Breast epithelium (tissue), 4 donors: ENCODE measurements at regions not wholly inside any gene's neighbourhood (a gene's known extent, or its start where the extent isn't known, plus 50 kb on each side); places are given as distances from the start of the nearest gene placed in this dataset.

Experiments used
- DNase-seq, 2 donors: peaks; one replicate each; pipeline ENCODE4 v3.0.0-alpha.2; 2019; ENCODE audit warnings: low spot score in 2 of 2
- H3K27ac ChIP-seq, 2 donors: fragments of 200-600 bp; sonication (generic) in 1 of 2; one replicate each; pipeline ENCODE4 v1.5.1; 2016 to 2019; ENCODE audit warnings: mild to moderate bottlenecking in 1 of 2
- H3K27me3 ChIP-seq, 2 donors: fragments of 200-600 bp; sonication (generic) in 1 of 2; one replicate each; pipeline versions ENCODE4 v1.5.1 to v1.6.0; 2017 to 2019; ENCODE audit warnings: control low read depth in 1 of 2, mild to moderate bottlenecking in 1 of 2
- H3K36me3 ChIP-seq: fragments of 200-600 bp; one replicate; pipeline ENCODE4 v1.5.1; 2019
- H3K4me1 ChIP-seq, 2 donors: fragments of 200-600 bp; sonication (generic); one replicate each; pipeline ENCODE4 v1.5.1; 2016 to 2019; ENCODE audit warnings: control low read depth in 1 of 2
- H3K4me3 ChIP-seq, 3 donors: fragments of 200-600 bp; sonication (generic); 1 replicate in 2 of 3; 2 replicates in 1 of 3; pipeline ENCODE4 v1.5.1; 2016 to 2019; ENCODE audit warnings: mild to moderate bottlenecking in 3 of 3, moderate library complexity in 2 of 3
- H3K9me3 ChIP-seq, 2 donors: fragments of 200-600 bp; sonication (generic) in 1 of 2; one replicate each; pipeline ENCODE4 v1.5.1; 2016 to 2019; ENCODE audit warnings: control low read depth in 1 of 2
- POLR2A ChIP-seq: fragments of 450-650 bp; IDR thresholded peaks from one replicate; pipeline ENCODE4 v1.6.1; 2016; ENCODE audit warnings: antibody characterized with exemption, mild to moderate bottlenecking, moderate library complexity
- POLR2AphosphoS5 ChIP-seq, 3 donors: sonication (generic); formaldehyde crosslinking; IDR thresholded peaks; one replicate each; pipeline ENCODE4 v1.6.1; 2017; ENCODE audit warnings: antibody characterized with exemption in 3 of 3
- intact Hi-C: fragments of 100-400 bp; cut with DNase I; formaldehyde crosslinking; loops from one replicate; pipeline ENCODE4 v1.15.1; 2023; ENCODE audit warnings: low total_unique reads
- TF ChIP-seq, protein P1 (sequence below), 3 donors: fragments of 450-650 bp; IDR thresholded peaks; one replicate each; pipeline ENCODE4 v1.5.1; 2016 to 2017; ENCODE audit warnings: antibody characterized with exemption in 3 of 3, mild to moderate bottlenecking in 3 of 3, moderate library complexity in 3 of 3

DNA sequence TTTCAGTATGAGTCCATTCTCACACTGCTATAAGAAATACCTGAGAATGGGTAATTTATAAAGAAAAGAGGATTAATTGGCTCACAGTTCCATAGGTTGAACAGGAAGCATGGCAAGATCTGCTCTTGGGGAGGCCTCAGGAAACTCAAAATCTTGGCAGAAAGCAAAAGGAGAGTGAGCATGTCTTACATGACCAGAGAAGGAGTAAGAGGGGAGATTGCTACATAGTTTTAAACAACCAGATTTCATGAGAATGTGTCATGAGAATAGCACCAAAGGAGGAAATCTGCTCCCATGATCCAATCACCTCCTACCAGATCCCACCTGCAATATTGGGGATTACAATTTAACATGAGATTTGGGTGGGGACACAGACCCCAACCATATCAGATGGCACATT lies 672.4 kb downstream of the HTR1B start:
- H3K4me3 ChIP-seq, result no peak overlapping the region
- no peaks in the 10 kb centered on the region for H3K4me1 ChIP-seq
- no peaks in the 10 kb centered on the region for H3K36me3 ChIP-seq
- intact Hi-C loops, result no loop called here
- no peaks in the 10 kb centered on the region for H3K9me3 ChIP-seq
- DNase-seq, result no peak
- no peaks in the 10 kb centered on the region for H3K27me3 ChIP-seq
- TF ChIP-seq, protein P1, sequence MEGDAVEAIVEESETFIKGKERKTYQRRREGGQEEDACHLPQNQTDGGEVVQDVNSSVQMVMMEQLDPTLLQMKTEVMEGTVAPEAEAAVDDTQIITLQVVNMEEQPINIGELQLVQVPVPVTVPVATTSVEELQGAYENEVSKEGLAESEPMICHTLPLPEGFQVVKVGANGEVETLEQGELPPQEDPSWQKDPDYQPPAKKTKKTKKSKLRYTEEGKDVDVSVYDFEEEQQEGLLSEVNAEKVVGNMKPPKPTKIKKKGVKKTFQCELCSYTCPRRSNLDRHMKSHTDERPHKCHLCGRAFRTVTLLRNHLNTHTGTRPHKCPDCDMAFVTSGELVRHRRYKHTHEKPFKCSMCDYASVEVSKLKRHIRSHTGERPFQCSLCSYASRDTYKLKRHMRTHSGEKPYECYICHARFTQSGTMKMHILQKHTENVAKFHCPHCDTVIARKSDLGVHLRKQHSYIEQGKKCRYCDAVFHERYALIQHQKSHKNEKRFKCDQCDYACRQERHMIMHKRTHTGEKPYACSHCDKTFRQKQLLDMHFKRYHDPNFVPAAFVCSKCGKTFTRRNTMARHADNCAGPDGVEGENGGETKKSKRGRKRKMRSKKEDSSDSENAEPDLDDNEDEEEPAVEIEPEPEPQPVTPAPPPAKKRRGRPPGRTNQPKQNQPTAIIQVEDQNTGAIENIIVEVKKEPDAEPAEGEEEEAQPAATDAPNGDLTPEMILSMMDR (IDR thresholded peaks at IDR 0.05), result no peak
- TF ChIP-seq POLR2A (no peak), POLR2AphosphoS5 (IDR thresholded peaks at IDR 0.05) (no peak)
- no peak overlapping the region for H3K27ac ChIP-seq

DNA sequence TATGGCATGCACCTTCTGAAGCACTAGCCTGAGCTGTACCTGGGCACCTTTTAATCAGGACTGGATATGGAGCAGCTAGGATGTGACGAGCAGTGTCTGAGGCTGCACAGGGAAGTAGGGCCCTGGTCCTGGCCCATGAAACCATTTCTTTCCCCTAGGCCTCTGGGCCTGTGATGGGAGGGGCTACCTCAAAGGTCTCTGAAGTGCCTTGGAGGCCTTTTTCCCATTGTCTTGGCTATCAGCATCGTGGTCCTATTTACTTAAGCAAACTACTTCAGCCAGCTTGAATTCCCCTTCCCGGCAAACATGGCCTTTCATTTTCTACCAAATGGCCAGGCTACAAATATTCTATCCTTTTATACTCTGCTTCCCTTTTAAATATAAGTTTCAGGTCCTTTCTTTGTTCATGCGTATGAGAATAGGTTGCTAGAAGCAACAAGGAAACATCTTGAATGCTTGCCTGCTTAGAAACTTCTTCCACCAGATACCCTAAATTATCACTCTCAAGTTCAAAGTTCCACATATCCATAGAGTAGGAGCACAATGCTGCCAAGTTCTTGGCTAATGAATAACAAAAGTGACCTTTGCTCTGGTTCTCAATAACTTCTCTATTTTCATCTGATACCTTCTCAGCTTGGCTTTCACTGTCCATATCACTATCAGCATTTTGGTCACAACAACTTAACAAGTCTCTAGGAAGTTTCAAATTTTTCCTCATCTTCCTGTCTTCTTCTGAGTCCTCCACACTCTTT lies 673.1 kb downstream of the HTR1B start:
- Histone ChIP-seq H3K27me3 (no peaks in the 10 kb centered on the region), H3K4me3 (no peak overlapping the region), H3K27ac (no peak overlapping the region), H3K36me3 (no peaks in the 10 kb centered on the region), H3K4me1 (no peaks in the 10 kb centered on the region), H3K9me3 (no peaks in the 10 kb centered on the region)
- TF ChIP-seq, protein P1 (IDR thresholded peaks at IDR 0.05), result no peak
- TF ChIP-seq POLR2A, result no peak
- no peak for TF ChIP-seq POLR2AphosphoS5 (IDR thresholded peaks at IDR 0.05)
- intact Hi-C loops, result no loop called here
- no peak for DNase-seq

DNA sequence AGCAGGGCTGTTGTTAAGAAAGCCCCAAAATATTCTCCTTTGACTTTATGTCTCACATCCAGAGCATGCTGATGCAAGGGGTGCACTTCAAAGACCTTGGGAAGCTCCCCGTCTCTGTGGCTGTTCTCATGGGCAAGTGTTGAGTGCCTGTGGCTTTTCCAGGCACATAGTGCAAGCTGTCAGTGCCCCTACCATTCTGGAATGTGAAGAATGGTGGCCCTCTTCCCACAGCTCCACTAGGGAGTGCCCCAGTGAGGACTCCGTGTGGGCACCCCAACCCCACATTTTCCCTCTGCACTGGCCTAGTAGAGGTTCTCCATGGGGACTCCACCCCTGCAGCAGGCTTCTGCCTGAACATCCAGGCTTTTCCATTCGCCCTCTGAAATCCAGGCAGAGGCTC lies 673.7 kb downstream of the HTR1B start:
- DNase-seq, result no peak
- no peaks in the 10 kb centered on the region for H3K27me3 ChIP-seq
- TF ChIP-seq, protein P1 (IDR thresholded peaks at IDR 0.05), result no peak
- TF ChIP-seq POLR2A, result no peak
- no peak for TF ChIP-seq POLR2AphosphoS5 (IDR thresholded peaks at IDR 0.05)
- H3K4me3 ChIP-seq, result no peak overlapping the region
- H3K36me3 ChIP-seq, result no peaks in the 10 kb centered on the region
- H3K9me3 ChIP-seq, result no peaks in the 10 kb centered on the region
- intact Hi-C loops, result no loop called here
- H3K27ac ChIP-seq, result no peak overlapping the region
- H3K4me1 ChIP-seq, result no peaks in the 10 kb centered on the region

DNA sequence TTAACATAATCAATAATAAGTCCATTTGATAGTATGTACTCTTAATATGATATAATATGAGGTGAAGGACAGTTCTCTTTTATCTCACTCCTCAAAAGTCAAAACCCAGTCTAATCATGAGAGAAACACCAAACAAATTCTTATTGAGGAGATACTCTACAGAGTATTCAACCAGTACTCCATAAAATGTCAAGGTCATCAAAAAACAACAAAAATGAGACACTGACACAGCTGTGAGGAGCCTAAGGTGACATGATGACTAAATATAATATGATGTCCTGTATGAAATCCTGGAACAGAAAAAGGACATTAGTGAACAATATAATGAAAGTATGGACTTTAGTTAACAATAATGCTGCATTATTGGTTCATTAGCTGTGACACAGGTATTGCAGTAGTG lies 675.1 kb downstream of the HTR1B start:
- no peaks in the 10 kb centered on the region for H3K27me3 ChIP-seq
- no peak for DNase-seq
- H3K36me3 ChIP-seq, result no peaks in the 10 kb centered on the region
- intact Hi-C loops, result no loop called here
- no peaks in the 10 kb centered on the region for H3K9me3 ChIP-seq
- TF ChIP-seq POLR2AphosphoS5 (IDR thresholded peaks at IDR 0.05) (no peak), POLR2A (no peak)
- TF ChIP-seq, protein P1 (IDR thresholded peaks at IDR 0.05), result no peak
- no peak overlapping the region for H3K4me3 ChIP-seq
- no peak overlapping the region for H3K27ac ChIP-seq
- H3K4me1 ChIP-seq, result no peaks in the 10 kb centered on the region

DNA sequence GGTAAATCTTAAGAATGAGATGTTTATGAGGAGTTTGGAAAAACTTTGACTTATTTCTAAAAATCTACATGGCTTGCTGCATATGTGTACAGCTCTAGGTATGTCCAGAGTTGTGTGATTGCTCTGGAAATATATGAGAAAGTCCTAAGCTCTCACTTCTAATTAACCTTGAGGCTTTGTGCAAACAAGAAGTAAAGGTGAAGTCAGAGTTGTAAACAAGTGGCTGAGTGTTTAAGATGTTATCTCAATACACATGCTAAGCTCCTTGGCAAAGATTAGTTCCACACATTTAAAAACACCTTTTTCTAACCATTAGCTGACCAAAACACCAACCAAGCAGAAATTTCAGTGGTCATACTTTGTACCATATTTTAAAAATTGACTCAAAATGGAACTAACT lies 684.2 kb downstream of the HTR1B start:
- H3K36me3 ChIP-seq, result no peaks in the 10 kb centered on the region
- H3K4me3 ChIP-seq, result no peak overlapping the region
- TF ChIP-seq POLR2AphosphoS5 (IDR thresholded peaks at IDR 0.05) (no peak), POLR2A (no peak)
- TF ChIP-seq, protein P1 (IDR thresholded peaks at IDR 0.05), result no peak
- no peaks in the 10 kb centered on the region for H3K27me3 ChIP-seq
- no peaks in the 10 kb centered on the region for H3K4me1 ChIP-seq
- H3K27ac ChIP-seq, result no peak overlapping the region
- DNase-seq, result no peak
- no peaks in the 10 kb centered on the region for H3K9me3 ChIP-seq
- intact Hi-C loops, result no loop called here
